Left ventricle myocardium inferior (tissue), 1 donor: ENCODE measurements at regions not wholly inside any gene's neighbourhood (a gene's known extent, or its start where the extent isn't known, plus 50 kb on each side); places are given as distances from the start of the nearest gene placed in this dataset.

ENCODE experiments used
- DNase-seq: peaks from one replicate; pipeline ENCODE4 v3.0.0-alpha.2; 2020
- H3K27ac ChIP-seq: fragments of 200-600 bp; replicated peaks from 2 replicates; pipeline ENCODE4 v1.8.0; 2021
- H3K27me3 ChIP-seq: fragments of 200-600 bp; 2 replicates; pipeline ENCODE4 v1.8.0; 2021; ENCODE audit warnings: low read depth
- H3K36me3 ChIP-seq: fragments of 200-600 bp; 2 replicates; pipeline ENCODE4 v1.8.0; 2021
- H3K4me1 ChIP-seq: fragments of 200-600 bp; 2 replicates; pipeline ENCODE4 v1.8.0; 2021
- H3K4me3 ChIP-seq: fragments of 200-600 bp; 2 replicates; pipeline ENCODE4 v1.8.0; 2021; ENCODE audit warnings: mild to moderate bottlenecking, moderate library complexity
- H3K9me3 ChIP-seq: fragments of 200-600 bp; replicated peaks from 2 replicates; pipeline ENCODE4 v1.8.0; 2021
- CTCF ChIP-seq: fragments of 200-600 bp; IDR thresholded peaks from 2 replicates; pipeline ENCODE4 v1.8.0; 2021; ENCODE audit warnings: antibody characterized with exemption, mild to moderate bottlenecking, borderline replicate concordance
- intact Hi-C: fragments of 100-400 bp; cut with micrococcal nuclease; formaldehyde crosslinking; loops from one replicate; pipeline ENCODE4 v1.11.0; 2022
- donor health status: DM: no; HTN: yes; CAD: no; lungs with severe emphysema.

DNA sequence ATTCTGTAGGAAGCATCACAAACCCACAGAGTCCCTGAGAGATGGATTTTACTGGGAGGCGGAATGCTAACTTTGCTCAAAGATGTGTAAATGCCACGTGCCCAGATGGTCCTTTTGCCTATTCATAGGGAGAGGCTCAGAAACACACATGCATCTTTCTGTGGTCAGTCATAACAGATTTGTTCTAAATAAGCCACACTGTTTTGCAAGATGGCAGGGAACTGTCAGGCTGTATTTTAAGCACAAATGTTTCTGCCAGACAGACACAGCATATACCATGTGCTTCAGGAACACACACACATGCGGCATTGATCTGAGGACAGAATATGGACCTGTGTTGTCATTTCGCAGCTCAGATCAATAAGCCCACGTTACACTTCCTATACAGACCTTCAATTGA, 312.0 kb downstream of the GPD2 start:
- intact Hi-C loops = no loop called here
- H3K9me3 ChIP-seq = no peaks in the 10 kb centered on the region
- no peaks in the 10 kb centered on the region for H3K27me3 ChIP-seq

DNA sequence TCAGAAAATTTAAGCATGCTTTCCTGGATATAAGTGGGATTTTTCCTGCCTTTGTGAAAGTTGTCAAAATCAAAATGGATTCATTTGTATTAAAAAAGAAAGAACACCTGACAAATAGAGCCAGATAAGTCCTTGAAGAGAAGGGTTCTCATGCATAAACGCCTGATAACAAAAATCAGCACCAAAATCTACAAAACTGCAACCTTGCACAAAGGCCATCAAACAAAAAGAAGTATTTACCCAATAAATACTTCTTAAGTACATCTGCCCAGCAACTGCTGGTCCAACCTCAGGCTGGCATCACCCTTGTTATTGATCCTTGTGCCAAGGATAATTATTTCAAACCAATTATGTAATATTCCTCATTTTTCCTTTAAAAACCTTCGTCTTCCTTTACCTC, 315.9 kb downstream of the GPD2 start:
- no peak for DNase-seq
- H3K27me3 ChIP-seq = no peaks in the 10 kb centered on the region
- no peak overlapping the region for H3K27ac ChIP-seq
- no peaks in the 10 kb centered on the region for H3K9me3 ChIP-seq
- no peaks in the 10 kb centered on the region for H3K36me3 ChIP-seq
- intact Hi-C loops = no loop called here
- H3K4me3 ChIP-seq = no peak overlapping the region
- no peak for TF ChIP-seq CTCF
- H3K4me1 ChIP-seq = no peaks in the 10 kb centered on the region

More for the DNA sequence above, 312.0 kb downstream of the GPD2 start:
- no peak for DNase-seq
- no peak overlapping the region for H3K27ac ChIP-seq
- H3K4me1 ChIP-seq = no peaks in the 10 kb centered on the region
- no peak for TF ChIP-seq CTCF
- no peaks in the 10 kb centered on the region for H3K36me3 ChIP-seq
- no peak overlapping the region for H3K4me3 ChIP-seq

DNA sequence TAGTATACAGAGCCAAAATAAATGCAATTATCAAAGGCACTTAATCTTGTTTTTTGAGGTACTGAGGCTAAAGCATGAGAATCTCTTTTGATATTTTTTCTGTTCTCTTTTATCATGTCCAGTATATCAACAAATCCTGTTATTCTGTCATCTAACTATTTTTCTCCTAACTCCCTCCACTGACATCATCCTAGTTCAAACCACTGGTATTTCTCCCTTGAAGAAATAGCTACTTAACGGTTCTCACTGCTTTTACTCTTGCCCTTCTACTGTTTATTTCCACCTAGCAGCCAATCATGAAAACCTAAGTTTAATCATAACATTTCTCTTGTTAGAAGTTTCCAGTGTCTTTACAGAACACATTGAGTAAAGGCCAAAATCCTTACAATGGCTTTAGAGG, 317.6 kb downstream of the GPD2 start:
- no peak for TF ChIP-seq CTCF
- no peak for DNase-seq
- Histone ChIP-seq H3K4me1 (no peaks in the 10 kb centered on the region), H3K9me3 (no peaks in the 10 kb centered on the region), H3K4me3 (no peak overlapping the region), H3K27ac (no peak overlapping the region), H3K36me3 (no peaks in the 10 kb centered on the region), H3K27me3 (no peaks in the 10 kb centered on the region)
- intact Hi-C loops = no loop called here

- Histone ChIP-seq H3K9me3 (peaks cover 8% of the 10 kb centered on the region), H3K4me3 (no peak overlapping the region), H3K27me3 (no peaks in the 10 kb centered on the region), H3K36me3 (no peaks in the 10 kb centered on the region), H3K27ac (no peak overlapping the region), H3K4me1 (no peaks in the 10 kb centered on the region)
- no peak for DNase-seq
- intact Hi-C loops = no loop called here
- TF ChIP-seq CTCF = no peak
These were observed 320.3 kb downstream of the GPD2 start for GRCh38 chr2:156756516-156756915.

- no peak overlapping the region for H3K4me3 ChIP-seq
- H3K27ac ChIP-seq = peak overlapping the region; percentile 62
These were observed 327.0 kb downstream of the GPD2 start for GRCh38 chr2:156763174-156763573.

More at GRCh38 chr2:156763174-156763573, 327.0 kb downstream of the GPD2 start:
- H3K9me3 ChIP-seq = peaks cover 8% of the 10 kb centered on the region
- intact Hi-C loops = no loop called here
- no peaks in the 10 kb centered on the region for H3K36me3 ChIP-seq
- DNase-seq = no peak
- H3K4me1 ChIP-seq = peaks cover 10% of the 10 kb centered on the region
- no peaks in the 10 kb centered on the region for H3K27me3 ChIP-seq
- no peak for TF ChIP-seq CTCF
